ENCODE measurements at regions not wholly inside any gene's neighbourhood (a gene's known extent, or its start where the extent isn't known, plus 50 kb on each side); places are given as distances from the start of the nearest gene placed in this dataset.

- DNase-seq (ENCODE audit: low spot score), result no peak
Measured at GRCh38 chr9:107118863-107119624, 164.0 kb upstream of the RAD23B start.

- no peak for DNase-seq (ENCODE audit: low spot score)
Measured at GRCh38 chr9:107119735-107120134, 163.3 kb upstream of the RAD23B start.

- DNase-seq (ENCODE audit: low spot score), result no peak
Measured at GRCh38 chr9:107123389-107123788, 159.7 kb upstream of the RAD23B start.

- DNase-seq (ENCODE audit: low spot score), result no peak
Measured at GRCh38 chr9:107127608-107128007, 155.5 kb upstream of the RAD23B start.

- no peak for DNase-seq (ENCODE audit: low spot score)
Measured at GRCh38 chr9:107131108-107131799, 151.8 kb upstream of the RAD23B start.

GRCh38 chr9:107136296-107136695 lies 146.8 kb upstream of the RAD23B start:
- DNase-seq (ENCODE audit: low spot score), result no peak

- DNase-seq (ENCODE audit: low spot score), result peak; percentile 30
Measured at GRCh38 chr9:107137495-107138202, 145.4 kb upstream of the RAD23B start.

- no peak for DNase-seq (ENCODE audit: low spot score)
Measured at GRCh38 chr9:107138261-107138992, 144.7 kb upstream of the RAD23B start.

- DNase-seq (ENCODE audit: low spot score), result no peak
Measured at GRCh38 chr9:107141967-107142366, 141.1 kb upstream of the RAD23B start.

GRCh38 chr9:107142430-107142829 lies 140.6 kb upstream of the RAD23B start:
- no peak for DNase-seq (ENCODE audit: low spot score)

- no peak for DNase-seq (ENCODE audit: low spot score)
Measured at GRCh38 chr9:107142896-107143603, 140.0 kb upstream of the RAD23B start.

- DNase-seq (ENCODE audit: low spot score), result no peak
Measured at GRCh38 chr9:107144475-107144874, 138.6 kb upstream of the RAD23B start.

GRCh38 chr9:107147134-107147533 lies 135.9 kb upstream of the RAD23B start:
- DNase-seq (ENCODE audit: low spot score), result no peak

- DNase-seq (ENCODE audit: low spot score), result no peak
Measured at GRCh38 chr9:107148216-107148615, 134.9 kb upstream of the RAD23B start.

GRCh38 chr9:107149756-107150155 lies 133.3 kb upstream of the RAD23B start:
- no peak for DNase-seq (ENCODE audit: low spot score)

GRCh38 chr9:107153336-107153735 lies 129.7 kb upstream of the RAD23B start:
- no peak for DNase-seq (ENCODE audit: low spot score)

- no peak for DNase-seq (ENCODE audit: low spot score)
Measured at GRCh38 chr9:107154291-107154690, 128.8 kb upstream of the RAD23B start.

GRCh38 chr9:107154766-107155165 lies 128.3 kb upstream of the RAD23B start:
- no peak for DNase-seq (ENCODE audit: low spot score)

- DNase-seq (ENCODE audit: low spot score), result no peak
Measured at GRCh38 chr9:107155244-107155817, 127.7 kb upstream of the RAD23B start.

GRCh38 chr9:107158321-107158720 lies 124.8 kb upstream of the RAD23B start:
- DNase-seq (ENCODE audit: low spot score), result no peak

GRCh38 chr9:107161338-107161737 lies 121.7 kb upstream of the RAD23B start:
- no peak for DNase-seq (ENCODE audit: low spot score)

All from kidney capillary endothelial cell (primary cell).